ENCODE measurements at regions not wholly inside any gene's neighbourhood (a gene's known extent, or its start where the extent isn't known, plus 50 kb on each side); places are given as distances from the start of the nearest gene placed in this dataset.

- no peak for TF ChIP-seq YY1 (IDR thresholded peaks at IDR 0.05; ENCODE audit: insufficient read depth, insufficient read length)
- no peak for TF ChIP-seq ZNF274 (IDR thresholded peaks at IDR 0.05; ENCODE audit: low read depth, low read length)
- TF ChIP-seq SUZ12 (IDR thresholded peaks at IDR 0.05; ENCODE audit: extremely low read depth, insufficient read depth, insufficient read length), result no peak
Observed at GRCh38 chr13:80276371-80277289, 64.3 kb downstream of the SPRY2 start.
